Epithelial cell of proximal tubule (primary cell): ENCODE measurements at regions not wholly inside any gene's neighbourhood (a gene's known extent, or its start where the extent isn't known, plus 50 kb on each side); places are given as distances from the start of the nearest gene placed in this dataset.

ENCODE experiments used
- DNase-seq: peaks from one replicate; pipeline ENCODE4 v3.0.0-alpha.2; 2011; ENCODE audit warnings: low read depth
- H3K4me3 ChIP-seq: 2 replicates; pipeline ENCODE4 v1.5.1; 2011; ENCODE audit warnings: low read depth, mild to moderate bottlenecking, low read length
- TF ChIP-seq, protein P1 (sequence below): conservative IDR thresholded peaks from 2 replicates; pipeline ENCODE4 v1.5.1; 2012; ENCODE audit warnings: low read depth, mild to moderate bottlenecking, low read length

DNA sequence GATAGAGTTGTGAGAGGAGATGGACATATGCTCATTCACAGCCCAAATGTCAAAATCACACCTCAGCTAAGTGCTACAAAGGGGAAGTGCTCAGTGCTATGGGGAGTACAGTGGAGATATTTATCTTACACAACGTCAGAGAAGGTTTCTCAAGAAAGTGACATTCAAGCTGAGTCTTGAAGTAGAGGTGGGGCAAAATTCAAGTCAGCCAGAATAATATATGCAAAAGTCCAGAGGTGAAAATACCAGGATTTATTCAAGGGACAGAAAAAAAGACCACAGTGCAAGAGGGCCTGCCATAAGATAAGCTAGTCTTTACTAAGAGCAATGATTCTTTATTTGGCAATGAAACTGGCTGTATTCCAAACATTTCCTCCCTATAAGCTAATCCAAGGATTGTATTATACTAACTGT lies 327.8 kb upstream of the PIK3R1 start:
- TF ChIP-seq, protein P1, sequence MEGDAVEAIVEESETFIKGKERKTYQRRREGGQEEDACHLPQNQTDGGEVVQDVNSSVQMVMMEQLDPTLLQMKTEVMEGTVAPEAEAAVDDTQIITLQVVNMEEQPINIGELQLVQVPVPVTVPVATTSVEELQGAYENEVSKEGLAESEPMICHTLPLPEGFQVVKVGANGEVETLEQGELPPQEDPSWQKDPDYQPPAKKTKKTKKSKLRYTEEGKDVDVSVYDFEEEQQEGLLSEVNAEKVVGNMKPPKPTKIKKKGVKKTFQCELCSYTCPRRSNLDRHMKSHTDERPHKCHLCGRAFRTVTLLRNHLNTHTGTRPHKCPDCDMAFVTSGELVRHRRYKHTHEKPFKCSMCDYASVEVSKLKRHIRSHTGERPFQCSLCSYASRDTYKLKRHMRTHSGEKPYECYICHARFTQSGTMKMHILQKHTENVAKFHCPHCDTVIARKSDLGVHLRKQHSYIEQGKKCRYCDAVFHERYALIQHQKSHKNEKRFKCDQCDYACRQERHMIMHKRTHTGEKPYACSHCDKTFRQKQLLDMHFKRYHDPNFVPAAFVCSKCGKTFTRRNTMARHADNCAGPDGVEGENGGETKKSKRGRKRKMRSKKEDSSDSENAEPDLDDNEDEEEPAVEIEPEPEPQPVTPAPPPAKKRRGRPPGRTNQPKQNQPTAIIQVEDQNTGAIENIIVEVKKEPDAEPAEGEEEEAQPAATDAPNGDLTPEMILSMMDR: no peak

DNA sequence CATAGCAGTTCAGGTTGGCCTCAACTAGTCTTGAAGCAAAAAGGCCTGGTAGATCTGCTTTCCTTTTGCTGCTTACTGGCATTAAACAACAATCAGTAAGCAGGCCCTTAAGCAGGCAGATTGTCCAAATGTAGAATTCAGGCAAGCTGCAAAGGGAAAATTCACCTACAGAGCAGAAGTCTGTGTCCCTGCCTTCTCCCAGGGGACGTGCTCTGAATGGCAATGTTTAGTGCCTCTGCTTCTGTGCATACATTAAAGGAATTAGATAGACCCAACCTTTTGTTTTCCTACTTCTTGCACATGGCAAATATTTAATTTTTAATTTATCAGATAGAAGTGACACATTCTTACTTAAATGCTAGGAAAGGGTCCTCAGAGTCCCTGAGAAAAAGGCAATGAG lies 328.8 kb upstream of the PIK3R1 start:
- H3K4me3 ChIP-seq: no peak overlapping the region
- no peak for DNase-seq
- TF ChIP-seq, protein P1: no peak

More for the DNA sequence above, 327.8 kb upstream of the PIK3R1 start:
- no peak for DNase-seq
- no peak overlapping the region for H3K4me3 ChIP-seq

DNA sequence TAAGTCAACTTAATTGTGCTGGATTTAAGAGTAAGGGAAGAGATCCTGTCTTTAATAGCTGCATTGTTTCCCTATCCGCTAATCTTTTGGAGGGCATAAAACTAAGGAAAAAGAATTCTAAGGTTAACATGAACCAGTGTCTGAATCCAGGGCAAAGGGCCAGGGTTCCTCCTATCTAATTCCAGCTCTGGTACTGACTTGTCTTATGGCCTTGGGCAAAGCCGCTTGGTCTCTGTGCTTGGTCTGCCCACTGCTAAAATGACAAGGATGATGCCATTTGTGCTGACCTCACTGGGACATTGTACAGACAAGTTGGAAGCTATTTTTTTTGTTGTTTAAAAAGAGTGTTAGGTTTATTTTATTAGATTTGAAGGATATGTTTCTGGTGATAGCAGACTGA lies 334.7 kb upstream of the PIK3R1 start:
- DNase-seq: no peak
- TF ChIP-seq, protein P1: no peak

DNA sequence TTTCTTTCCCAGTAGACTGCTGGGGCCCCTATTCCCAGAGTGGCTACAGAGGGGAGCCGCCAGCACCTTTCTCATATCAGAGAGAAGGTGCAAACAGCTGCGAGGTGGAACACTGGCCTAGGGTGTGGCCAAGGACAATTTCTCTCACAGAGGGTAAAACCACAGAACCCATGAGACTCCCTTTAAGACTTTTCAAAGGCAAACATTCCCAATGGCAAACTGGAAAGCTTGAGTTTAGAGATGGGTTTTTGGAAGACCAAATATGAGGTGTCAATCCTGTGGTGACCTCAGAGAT lies 335.1 kb upstream of the PIK3R1 start:
- TF ChIP-seq, protein P1: no peak
- DNase-seq: no peak

More for the DNA sequence above, 334.7 kb upstream of the PIK3R1 start:
- no peak overlapping the region for H3K4me3 ChIP-seq

DNA sequence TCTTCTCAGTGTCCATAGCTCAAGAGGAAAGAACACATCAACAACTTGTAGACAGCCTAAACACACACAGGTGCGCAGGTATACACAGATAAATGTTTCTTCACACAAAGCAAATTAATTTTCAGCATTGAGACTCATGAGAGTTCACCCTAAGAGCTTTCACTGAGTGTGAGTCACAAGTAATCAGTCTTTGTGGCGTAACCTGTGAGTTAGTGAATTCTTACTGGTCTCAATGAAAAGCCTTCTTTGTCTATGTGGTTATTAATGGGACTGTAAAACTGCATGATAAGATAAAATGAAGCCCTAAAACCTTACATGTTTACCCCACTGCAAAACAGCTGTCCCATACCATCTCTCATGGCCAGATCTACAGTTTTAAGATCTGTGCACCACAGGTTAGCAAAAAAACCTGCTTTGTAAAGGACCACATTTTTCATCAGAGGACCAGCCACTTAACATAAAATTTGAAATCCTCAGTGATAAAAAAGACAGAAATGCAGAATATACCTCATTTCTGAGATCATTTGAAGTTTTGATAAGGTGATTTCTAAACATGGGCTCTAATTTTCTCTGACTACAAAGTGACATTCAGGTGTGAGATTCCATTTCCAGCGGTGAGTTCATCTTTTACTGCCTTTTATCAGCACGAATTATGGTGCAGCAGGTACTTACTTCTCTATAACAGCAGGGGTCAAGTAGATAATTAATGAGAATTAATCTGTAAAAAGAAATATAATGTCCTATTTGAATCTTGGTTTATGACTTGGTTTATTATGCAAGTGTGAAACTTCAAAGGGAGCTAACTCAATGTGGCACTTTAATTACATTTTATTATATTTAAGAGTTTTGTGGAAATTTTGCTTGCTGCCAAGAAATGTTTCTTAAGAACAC lies 335.7 kb upstream of the PIK3R1 start:
- DNase-seq: peak; percentile 3
- TF ChIP-seq, protein P1: no peak
- no peak overlapping the region for H3K4me3 ChIP-seq

More for the DNA sequence above, 335.1 kb upstream of the PIK3R1 start:
- no peak overlapping the region for H3K4me3 ChIP-seq

DNA sequence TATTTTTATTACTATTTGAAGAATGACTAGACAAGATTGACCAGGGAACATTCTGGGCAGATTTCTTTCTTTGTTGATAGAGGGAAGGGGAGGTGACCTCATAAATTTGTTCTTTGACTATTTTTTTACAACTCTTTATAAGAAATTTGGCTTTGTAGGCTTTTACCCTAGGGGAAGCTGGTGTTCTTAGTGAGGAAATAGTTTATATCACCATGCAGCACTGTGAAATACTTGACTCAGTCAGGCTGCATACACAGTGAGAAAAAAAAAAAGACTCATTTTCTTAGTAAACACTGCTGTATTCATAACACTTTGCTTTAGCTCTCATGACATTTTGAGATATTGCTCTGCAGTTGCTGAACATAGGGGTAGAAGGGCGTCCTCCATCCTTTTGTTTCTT lies 336.6 kb upstream of the PIK3R1 start:
- TF ChIP-seq, protein P1: no peak
- no peak overlapping the region for H3K4me3 ChIP-seq
- no peak for DNase-seq

DNA sequence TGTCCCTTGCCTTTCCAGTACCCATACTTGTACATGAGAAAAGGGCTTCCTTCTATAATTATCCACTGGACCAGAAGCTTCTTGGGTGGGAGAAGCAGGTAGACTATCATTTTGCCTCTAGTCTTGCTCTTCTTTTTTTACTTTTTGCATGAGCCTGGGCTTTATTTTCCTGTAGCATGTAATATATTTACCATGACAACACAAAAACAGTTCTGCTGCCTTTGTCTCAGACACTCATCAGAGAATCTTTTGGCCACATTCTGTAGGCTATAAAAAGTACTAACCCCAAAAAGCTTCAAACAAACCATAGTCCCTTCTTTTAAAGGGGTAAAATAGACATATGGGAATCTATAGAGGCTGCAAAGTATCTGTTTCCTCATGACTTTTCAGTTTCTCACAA lies 339.2 kb upstream of the PIK3R1 start:
- TF ChIP-seq, protein P1: no peak
- DNase-seq: no peak

More for the DNA sequence above, 339.2 kb upstream of the PIK3R1 start:
- no peak overlapping the region for H3K4me3 ChIP-seq
